Activated CD8-positive, alpha-beta memory T cell treated with anti-CD3 and anti-CD28 coated beads for 36 hours (primary cell): ENCODE measurements at regions not wholly inside any gene's neighbourhood (a gene's known extent, or its start where the extent isn't known, plus 50 kb on each side); places are given as distances from the start of the nearest gene placed in this dataset.

Experiments used
- CTCF ChIA-PET: fragments of 350-600 bp; sonication (Branson Sonifier 250); formaldehyde crosslinking; loops from one replicate; lab custom pipeline; 2021; ENCODE audit warnings: antibody characterized with exemption; lab: Charles Lee
- POLR2A ChIA-PET: fragments of 350-600 bp; sonication (Branson Sonifier 250); formaldehyde crosslinking; loops from one replicate; lab custom pipeline; 2021; ENCODE audit warnings: antibody characterized with exemption; lab: Charles Lee

DNA sequence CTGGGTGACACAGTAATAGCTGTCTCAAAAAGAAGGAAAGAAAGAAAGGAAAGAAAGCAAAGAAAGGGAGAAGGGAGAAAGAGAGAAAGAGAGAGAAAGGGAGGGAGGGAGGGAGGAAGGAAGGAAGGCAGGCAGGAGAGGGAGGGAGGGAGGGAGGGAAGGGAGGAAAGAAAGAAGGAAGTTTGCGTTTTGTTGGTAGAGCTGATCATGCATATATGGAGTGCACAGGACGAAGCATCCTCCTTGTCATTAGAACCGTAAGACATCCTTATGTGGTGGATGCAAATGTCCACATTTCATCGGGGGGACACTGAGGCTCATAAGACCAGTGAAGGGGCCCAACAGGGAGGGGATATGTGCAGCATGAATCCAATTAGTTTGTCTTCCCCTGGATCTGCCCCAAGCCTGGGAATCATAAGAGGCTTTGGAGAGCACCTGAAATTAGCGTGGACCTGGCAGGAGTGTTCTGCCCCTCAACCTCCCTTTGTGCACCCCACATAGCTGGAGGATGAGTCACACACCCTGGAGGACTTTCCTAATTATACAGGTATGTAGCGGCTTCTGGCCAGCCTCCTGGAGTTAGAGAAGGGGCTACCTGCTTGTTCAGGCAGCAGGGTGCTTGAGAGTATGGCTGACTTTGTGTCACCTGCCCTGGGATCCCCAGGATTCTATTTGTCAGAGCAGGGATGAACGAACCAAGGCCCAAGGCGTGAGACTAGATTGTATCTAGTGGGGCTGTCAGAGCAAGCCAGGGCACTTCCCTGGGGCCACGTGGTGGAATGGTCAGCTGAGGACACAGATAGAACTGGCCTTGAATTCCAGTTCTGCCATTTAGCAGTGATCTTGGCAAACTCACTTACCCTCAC, 119.7 kb upstream of the CD82 start:
- POLR2A ChIA-PET, result no interaction called here

DNA sequence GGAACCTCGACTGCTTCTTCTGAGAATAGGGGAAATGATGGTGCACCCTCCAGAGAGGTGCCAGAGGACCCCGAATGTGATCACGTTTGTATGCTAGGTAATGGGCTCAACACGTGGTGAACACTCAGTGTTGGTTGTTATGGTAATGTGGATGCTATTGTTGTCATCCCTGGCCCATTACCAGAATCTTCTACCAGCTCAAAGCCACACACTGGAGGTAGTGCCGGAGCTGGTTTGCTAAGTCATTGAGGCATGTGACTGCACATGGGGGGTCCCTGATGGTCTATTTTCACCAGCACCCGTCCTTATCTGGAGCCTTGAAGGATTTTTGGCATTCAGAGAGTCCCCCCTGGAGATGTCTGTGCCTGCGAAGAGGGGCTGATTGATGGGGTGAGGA, 119.1 kb upstream of the CD82 start:
- CTCF ChIA-PET, result no interaction called here
- POLR2A ChIA-PET, result no interaction called here

More for the DNA sequence above, 119.7 kb upstream of the CD82 start:
- CTCF ChIA-PET, result interaction anchor here (1.1 kb wide), 1 partner anchor 72 kb away, joined by 3 read pairs; no protein-coding TSS in a partner anchor

DNA sequence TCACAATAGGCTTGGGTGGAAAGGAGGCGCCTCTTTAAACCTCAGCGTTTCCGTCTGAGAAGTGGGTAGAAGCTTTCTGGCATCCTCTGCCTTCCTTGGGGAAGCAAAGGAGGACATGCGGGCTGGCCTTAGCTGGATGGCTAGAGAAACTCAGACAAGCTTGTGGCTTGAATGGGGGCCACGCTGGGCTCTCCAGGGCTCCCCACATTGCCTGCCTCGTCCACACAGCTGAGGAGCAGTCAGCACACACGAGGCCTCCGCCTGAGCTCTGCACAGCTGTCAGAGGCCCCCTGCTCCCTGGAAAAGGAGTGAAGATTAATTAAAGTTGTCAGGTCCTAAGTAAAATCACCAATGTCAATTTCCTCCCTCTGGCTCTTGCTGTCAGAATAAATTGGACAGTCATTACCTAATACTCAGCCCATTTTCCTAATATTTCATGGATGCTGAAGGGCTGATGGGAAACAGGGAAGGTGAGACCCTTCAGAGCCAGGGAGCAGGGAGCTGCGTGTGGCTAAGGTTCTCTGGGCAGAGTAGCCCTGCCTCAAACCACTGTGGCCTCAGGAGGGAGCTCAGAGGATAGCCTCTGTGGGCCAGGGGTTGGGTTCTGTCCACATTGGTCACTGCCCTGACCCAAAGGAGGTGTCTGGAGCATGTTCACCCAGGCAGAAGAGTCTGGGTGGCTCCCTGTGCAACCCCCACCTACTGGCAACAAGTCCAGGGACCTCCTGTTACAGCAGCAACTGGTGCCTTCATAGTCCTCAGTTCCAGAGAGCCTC, 118.3 kb upstream of the CD82 start:
- ChIA-PET POLR2A (no interaction called here), CTCF (no interaction called here)

DNA sequence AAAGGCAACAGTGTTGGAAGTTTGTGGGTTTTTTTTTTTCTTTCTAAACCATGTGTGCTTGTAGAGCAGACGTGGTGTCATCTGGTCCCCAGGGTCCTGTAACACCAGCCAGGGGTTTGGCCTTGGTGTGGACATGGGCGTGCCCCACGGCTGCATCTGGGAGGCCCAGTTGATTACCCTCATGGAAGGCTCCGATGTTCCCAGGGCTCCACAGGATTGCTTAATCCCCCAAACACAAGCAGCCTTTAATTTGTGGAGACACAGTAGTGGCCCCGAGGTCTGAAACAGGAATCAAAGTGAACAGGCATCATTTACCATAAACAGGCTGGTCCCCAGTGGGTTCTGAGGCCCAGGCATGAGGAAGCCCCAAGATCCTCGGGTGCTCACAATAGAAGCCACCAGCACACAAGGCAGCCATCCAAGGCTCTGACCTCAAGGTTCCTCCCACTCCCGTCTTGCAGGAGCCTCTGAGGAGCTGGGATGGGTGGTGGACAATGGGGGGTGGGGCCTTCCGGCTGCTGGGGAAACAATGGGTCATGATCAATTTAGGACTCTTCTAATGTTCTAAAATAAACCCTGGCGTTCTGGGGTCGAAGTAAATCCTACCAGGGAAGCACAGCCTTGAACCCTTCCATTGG, 115.0 kb upstream of the CD82 start:
- POLR2A ChIA-PET, result no interaction called here
- CTCF ChIA-PET, result interaction anchor here (0.7 kb wide), 1 partner anchor 1376 kb away, joined by 3 read pairs; no protein-coding TSS in a partner anchor

- POLR2A ChIA-PET, result no interaction called here
- CTCF ChIA-PET, result no interaction called here
Observed at GRCh38 chr11:44451706-44452105, 113.8 kb upstream of the CD82 start.

DNA sequence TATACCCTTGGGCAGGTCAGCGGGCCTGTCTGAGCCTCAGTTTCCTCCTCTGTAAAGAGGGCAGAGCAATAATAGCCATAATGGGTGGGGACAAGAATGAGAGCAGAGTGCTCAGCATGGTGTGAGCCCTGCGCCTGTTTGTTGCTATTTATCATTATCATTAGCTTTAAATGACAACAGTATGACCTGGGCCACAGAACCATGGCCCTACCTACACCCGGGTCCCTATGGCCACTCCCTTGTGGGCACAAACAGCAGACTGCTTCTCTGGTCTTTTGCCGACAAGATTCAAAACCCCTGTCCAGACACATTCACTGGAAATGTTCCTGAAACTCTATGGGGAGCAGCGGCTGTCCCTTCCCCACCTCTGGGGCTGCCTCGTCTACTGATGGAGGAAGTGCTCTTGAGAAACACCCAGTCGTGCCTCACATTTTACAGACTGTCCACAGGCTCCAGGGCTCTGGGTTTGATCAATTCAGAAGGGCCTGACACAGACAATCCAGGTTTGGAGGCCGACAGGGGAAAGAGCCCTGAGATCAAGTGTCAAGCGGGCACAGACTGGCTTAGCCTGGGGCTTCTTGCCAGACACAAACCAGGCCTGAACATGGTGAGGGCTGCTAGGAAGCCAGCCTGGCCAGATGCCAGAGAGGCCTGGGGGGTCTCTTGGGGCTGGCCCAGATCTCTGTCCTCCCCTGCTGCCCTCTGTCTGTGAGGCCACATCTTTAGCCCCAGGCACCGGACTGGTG, 112.5 kb upstream of the CD82 start:
- ChIA-PET CTCF (interaction anchor here (1.5 kb wide), 1 partner anchor 70 kb away, joined by 3 read pairs; no protein-coding TSS in a partner anchor), POLR2A (no interaction called here)

DNA sequence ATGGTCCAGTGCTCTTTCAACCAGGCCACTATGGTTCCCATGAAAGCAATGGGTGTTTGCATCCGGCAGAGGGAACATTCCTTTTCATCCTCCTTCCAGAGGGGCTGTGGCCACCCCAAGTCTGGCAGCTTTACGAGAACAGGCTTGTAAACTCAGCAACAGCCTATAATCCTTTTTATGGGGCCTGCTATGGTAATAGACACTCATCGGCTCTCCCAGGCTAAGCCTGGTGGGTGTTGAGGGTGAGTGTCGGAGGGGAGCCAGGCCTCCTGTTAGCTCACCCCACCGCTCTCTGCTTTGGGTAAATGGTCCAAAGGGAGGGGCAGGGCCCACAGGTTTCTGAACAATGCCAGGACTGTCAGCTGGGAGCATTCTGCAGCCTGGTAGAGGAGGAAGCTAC, 111.6 kb upstream of the CD82 start:
- ChIA-PET CTCF (interaction anchor here (1.5 kb wide), 1 partner anchor 70 kb away, joined by 3 read pairs; no protein-coding TSS in a partner anchor), POLR2A (no interaction called here)

DNA sequence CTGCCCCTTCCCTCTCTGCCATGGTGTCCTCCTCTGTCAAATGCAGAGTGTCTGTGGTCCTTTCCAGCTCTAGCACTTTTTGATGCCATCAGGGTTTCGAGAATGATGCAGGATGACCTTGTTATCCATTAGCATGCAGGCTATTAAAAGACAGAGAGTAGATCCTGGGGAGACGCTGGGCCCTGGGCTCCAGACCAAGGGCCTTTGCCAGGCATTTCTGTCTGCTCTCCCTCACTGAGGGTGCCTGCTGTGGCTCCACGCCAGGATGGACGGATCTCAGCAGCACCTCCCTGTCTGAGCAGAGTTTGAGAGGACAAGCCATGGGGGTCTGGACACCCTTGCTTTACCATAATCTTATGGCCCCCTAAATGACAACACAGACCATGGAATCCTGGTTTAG, 110.8 kb upstream of the CD82 start:
- ChIA-PET CTCF (no interaction called here), POLR2A (no interaction called here)

DNA sequence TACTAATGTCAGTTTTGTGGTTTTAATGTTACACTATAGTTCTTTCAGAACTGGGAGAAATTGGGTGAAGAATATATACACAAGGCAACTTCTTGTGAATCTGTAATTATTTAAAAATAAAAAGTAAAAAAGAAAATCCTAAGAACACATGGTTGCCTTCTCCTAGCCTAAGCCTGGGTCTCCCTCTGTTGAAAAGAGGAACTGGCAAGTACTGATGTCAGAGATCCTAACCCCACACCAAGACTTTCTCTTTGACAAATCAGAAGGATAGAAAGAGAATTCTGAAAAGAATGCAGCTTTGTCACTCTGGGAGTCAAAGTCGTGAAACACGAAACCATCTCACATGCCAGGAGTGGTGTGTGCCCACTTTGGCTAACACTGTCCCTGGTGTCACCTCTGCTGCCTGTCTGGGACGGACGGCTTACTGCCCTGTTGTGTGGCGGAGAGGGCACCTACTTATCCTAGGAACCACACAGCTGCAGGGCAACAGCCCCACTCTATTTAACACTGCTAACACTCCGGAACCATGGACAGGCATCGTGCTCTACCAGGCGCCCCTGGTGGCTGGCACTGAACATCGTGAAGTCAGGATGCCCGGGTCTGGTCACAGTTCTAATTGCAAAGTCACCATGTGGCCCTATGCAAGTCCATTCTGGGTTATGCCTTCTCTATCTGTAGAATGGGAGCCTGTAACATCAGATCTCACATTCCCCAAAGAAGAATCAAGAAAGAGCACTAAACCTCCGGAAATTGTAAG, 108.7 kb upstream of the CD82 start:
- POLR2A ChIA-PET, result no interaction called here
- CTCF ChIA-PET, result interaction anchor here (0.5 kb wide), 1 partner anchor 67 kb away, joined by 3 read pairs; no protein-coding TSS in a partner anchor

DNA sequence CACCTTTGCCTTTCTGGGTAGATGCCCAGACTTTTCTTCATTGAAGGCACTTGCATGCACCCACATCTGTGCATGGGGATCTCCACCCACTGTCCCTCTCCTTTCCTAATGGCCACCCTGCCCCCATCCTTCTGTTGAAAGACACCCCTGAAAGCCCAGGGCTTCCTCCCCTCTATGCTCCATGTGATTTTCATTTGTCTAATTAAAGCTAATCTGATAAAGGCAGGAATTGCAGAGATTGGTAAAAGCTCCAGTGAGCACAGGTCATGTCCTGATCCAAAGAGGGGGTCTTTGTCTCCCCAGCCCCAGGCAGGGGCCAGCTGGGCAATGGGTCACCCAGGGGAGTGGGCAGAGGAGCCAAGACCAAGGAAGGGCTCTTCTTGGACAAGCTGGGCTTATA, 107.6 kb upstream of the CD82 start:
- POLR2A ChIA-PET, result no interaction called here
- CTCF ChIA-PET, result no interaction called here

DNA sequence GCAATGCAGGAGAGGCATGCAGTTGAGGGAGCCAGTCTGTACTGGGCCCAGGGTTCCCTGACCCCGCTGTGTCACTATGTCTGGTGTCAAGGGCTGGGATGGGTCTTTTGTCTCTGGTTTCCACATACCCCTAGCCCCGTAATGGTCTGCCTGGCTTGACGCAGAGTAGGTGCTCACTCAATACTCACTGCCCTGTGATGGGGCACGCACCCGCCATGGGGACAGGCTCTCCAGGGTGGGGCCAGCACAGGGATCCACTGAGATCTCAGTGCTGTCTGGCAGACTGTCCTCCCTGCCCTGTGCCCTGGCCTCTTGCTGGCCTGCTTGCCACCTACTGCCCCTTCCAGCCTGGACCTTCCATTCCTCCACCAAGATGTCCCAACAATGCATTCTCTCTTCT, 101.7 kb upstream of the CD82 start:
- ChIA-PET CTCF (no interaction called here), POLR2A (no interaction called here)

DNA sequence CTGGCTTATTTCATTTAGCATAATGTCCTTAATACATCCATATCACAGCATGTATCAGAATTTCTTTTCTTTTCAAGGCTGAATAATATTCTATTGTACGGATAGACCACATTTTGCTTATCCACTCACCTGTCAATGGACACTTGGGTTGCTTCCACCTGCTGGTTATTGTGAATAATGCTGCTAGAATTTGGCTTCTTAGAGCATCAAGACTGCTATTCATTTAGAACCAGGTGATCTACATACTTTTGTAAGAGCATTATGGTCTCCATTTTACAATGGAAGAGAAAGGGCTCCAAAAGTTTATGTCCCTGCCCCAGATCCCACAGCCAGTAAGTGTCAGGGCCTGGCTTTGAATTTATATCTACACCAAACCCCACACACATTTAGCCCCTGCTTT, 100.7 kb upstream of the CD82 start:
- POLR2A ChIA-PET, result no interaction called here
- CTCF ChIA-PET, result no interaction called here

- POLR2A ChIA-PET, result no interaction called here
- CTCF ChIA-PET, result no interaction called here
Observed at GRCh38 chr11:44466531-44467205, 98.8 kb upstream of the CD82 start.

GRCh38 chr11:44467413-44467812, 98.0 kb upstream of the CD82 start:
- POLR2A ChIA-PET, result no interaction called here
- CTCF ChIA-PET, result no interaction called here

GRCh38 chr11:44467931-44468330, 97.5 kb upstream of the CD82 start:
- ChIA-PET POLR2A (no interaction called here), CTCF (no interaction called here)

DNA sequence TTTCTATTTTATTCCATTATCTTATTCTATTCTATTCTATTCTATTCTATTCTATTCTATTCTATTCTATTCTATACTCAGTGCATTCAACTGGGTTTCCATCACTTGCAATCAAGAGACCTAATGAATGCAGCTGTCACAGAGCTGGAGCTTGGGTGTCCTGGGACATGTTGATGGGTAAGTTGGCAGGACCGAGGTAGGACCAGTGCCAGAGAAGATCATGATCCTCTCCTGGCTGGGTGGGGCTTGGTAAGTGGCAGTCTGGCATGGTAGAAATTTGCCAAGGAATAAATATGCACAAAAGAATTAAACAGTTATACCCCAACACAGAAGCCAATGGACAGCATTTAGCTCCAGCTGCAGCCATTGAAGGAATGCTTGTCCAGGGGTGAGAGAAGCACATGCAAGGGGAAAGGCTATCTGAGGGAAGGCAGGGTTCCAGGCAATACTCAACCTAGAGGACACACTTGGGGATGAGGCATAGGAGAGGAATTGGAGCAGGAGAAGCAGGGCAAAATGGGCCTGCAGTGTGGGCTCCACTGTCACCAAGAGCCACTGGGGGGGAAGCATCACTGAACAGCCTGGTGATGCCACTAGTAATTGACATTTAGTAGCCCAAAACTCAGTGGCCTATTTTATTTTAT, 97.0 kb upstream of the CD82 start:
- ChIA-PET CTCF (no interaction called here), POLR2A (no interaction called here)

- POLR2A ChIA-PET, result no interaction called here
- CTCF ChIA-PET, result no interaction called here
Observed at GRCh38 chr11:44469412-44469811, 96.1 kb upstream of the CD82 start.

- ChIA-PET CTCF (no interaction called here), POLR2A (no interaction called here)
Observed at GRCh38 chr11:44470854-44471253, 94.6 kb upstream of the CD82 start.
